HCT116 (cell line): ENCODE measurements at regions not wholly inside any gene's neighbourhood (a gene's known extent, or its start where the extent isn't known, plus 50 kb on each side); places are given as distances from the start of the nearest gene placed in this dataset.

Experiments used
- ATAC-seq: fragments of 200-7000 bp; cut with Tn5 transposase; 2 replicates; pipeline ENCODE4 v1.9.1; 2020; ENCODE audit warnings: mild to moderate bottlenecking, moderate library complexity
- BruUV-seq: library from RNA; stranded (reverse); fragments of 400-500 nt; replicated peaks from 2 replicates; lab custom pipeline; 2021; lab: Mats Ljungman, UMichigan
- CTCF ChIA-PET: fragments of 300-600 bp; sonication (Branson Sonifier 250); formaldehyde crosslinking; loops from one replicate; lab custom pipeline; 2021; ENCODE audit warnings: antibody characterized with exemption; lab: Charles Lee
- POLR2A ChIA-PET: fragments of 300-600, 350-600 bp; sonication (Branson Sonifier 250); formaldehyde crosslinking; loops from one replicate; lab custom pipeline; 2021; ENCODE audit warnings: antibody characterized with exemption; lab: Charles Lee
- RAD21 ChIA-PET, 2 experiments: fragments of 300-600 bp; sonication (Branson Sonifier 250); formaldehyde crosslinking; loops; one replicate each; lab custom pipeline; 2023; ENCODE audit warnings: low total read pairs in 2 of 2; ENCODE audit not compliant: uncharacterized antibody in 2 of 2, unreplicated experiment in 2 of 2, low non-redundant PET in 1 of 2; lab: Charles Lee
- DNase-seq: peaks from one replicate; pipeline ENCODE4 v3.0.0-alpha.2; 2010; ENCODE audit warnings: low read depth, low spot score
- H2AFZ ChIP-seq: fragments of 200-600 bp; shearing (Covaris generic), sonication (generic); 2 replicates; pipeline ENCODE4 v1.6.1; 2017; ENCODE audit warnings: low read depth, mixed run types, mixed read lengths, antibody characterized with exemption, low read length; ENCODE audit not compliant: poor library complexity, severe bottlenecking
- H3K27ac ChIP-seq: 2 replicates; pipeline ENCODE4 v1.5.1; 2012; ENCODE audit warnings: low read depth, low read length
- H3K27me3 ChIP-seq: fragments of 200-600 bp; sonication (generic); 2 replicates; pipeline ENCODE4 v1.6.1; 2016; ENCODE audit warnings: mixed run types, low read length, mixed read lengths; ENCODE audit not compliant: insufficient read depth
- H3K36me3 ChIP-seq, 2 experiments: fragments of 200-500 bp in 1 of 2; fragments of 200-600 bp in 1 of 2; sonication (Bioruptor generic) in 1 of 2; sonication (generic) in 1 of 2; 2 replicates each; pipeline versions ENCODE4 v1.5.1 to v1.6.1; 2014 to 2016; ENCODE audit warnings: low read length in 2 of 2, inconsistent platforms in 1 of 2, mixed read lengths in 1 of 2, mixed run types in 1 of 2; ENCODE audit not compliant: insufficient read depth in 2 of 2, control insufficient read depth in 1 of 2
- H3K4me1 ChIP-seq, 2 experiments: fragments of 200-600 bp in 1 of 2; sonication (generic) in 1 of 2; 2 replicates each; pipeline versions ENCODE4 v1.5.1 to v1.6.1; 2012 to 2017; ENCODE audit warnings: low read length in 2 of 2, inconsistent platforms in 1 of 2, mild to moderate bottlenecking in 1 of 2, mixed read lengths in 1 of 2, mixed run types in 1 of 2, moderate library complexity in 1 of 2; ENCODE audit not compliant: insufficient read depth in 2 of 2, control insufficient read depth in 1 of 2
- H3K4me2 ChIP-seq: fragments of 200-600 bp; sonication (generic); 2 replicates; pipeline ENCODE4 v1.6.1; 2017; ENCODE audit warnings: mixed run types, low read length, mixed read lengths
- H3K4me3 ChIP-seq, 2 experiments: fragments of 200-600 bp in 1 of 2; sonication (generic) in 1 of 2; replicated peaks in 1 of 2; 2 replicates each; pipeline ENCODE4 v1.5.1; 2011 to 2016; ENCODE audit warnings: low read length in 2 of 2, control low read depth in 1 of 2, low read depth in 1 of 2, mild to moderate bottlenecking in 1 of 2, mixed read lengths in 1 of 2, mixed run types in 1 of 2
- H3K79me2 ChIP-seq: fragments of 200-600 bp; sonication (generic); 2 replicates; pipeline ENCODE4 v1.6.1; 2017; ENCODE audit warnings: mild to moderate bottlenecking, mixed run types, low read length, moderate library complexity, mixed read lengths; ENCODE audit not compliant: insufficient read depth
- H3K9ac ChIP-seq: fragments of 200-600 bp; sonication (generic); 2 replicates; pipeline ENCODE4 v1.6.1; 2016; ENCODE audit warnings: low read length, mixed read lengths
- H3K9me2 ChIP-seq: fragments of 200-600 bp; sonication (generic), shearing (Covaris generic); 2 replicates; pipeline ENCODE4 v1.6.1; 2017; ENCODE audit warnings: mixed run types, mild to moderate bottlenecking, moderate library complexity; ENCODE audit not compliant: insufficient read depth
- H3K9me3 ChIP-seq, 2 experiments: fragments of 200-500 bp in 1 of 2; fragments of 200-600 bp in 1 of 2; sonication (Bioruptor generic) in 1 of 2; sonication (generic) in 1 of 2; 2 replicates each; pipeline ENCODE4 v1.6.1; 2014 to 2017; ENCODE audit warnings: low read length in 2 of 2, mixed read lengths in 2 of 2, inconsistent platforms in 1 of 2, low read depth in 1 of 2, mild to moderate bottlenecking in 1 of 2, mixed run types in 1 of 2, moderate library complexity in 1 of 2; ENCODE audit not compliant: control insufficient read depth in 1 of 2, insufficient read depth in 1 of 2
- H4K20me1 ChIP-seq: fragments of 200-600 bp; sonication (generic), shearing (Covaris generic); 2 replicates; pipeline ENCODE4 v1.6.1; 2017; ENCODE audit warnings: mixed run types, mild to moderate bottlenecking, moderate library complexity; ENCODE audit not compliant: insufficient read depth
- CBX3 ChIP-seq: IDR thresholded peaks from 2 replicates; pipeline ENCODE4 v1.6.1; 2012; ENCODE audit warnings: low read depth
- FOSL1 ChIP-seq: IDR thresholded peaks from 2 replicates; pipeline ENCODE4 v1.6.1; 2012; ENCODE audit warnings: low read depth
- JUND ChIP-seq: IDR thresholded peaks from 2 replicates; pipeline ENCODE4 v1.6.1; 2012
- RAD21 ChIP-seq: IDR thresholded peaks from 2 replicates; pipeline ENCODE4 v1.6.1; 2012; ENCODE audit warnings: low read depth, mild to moderate bottlenecking
- YY1 ChIP-seq: IDR thresholded peaks from 2 replicates; pipeline ENCODE4 v1.6.1; 2011; ENCODE audit warnings: low read length, low read depth, moderate library complexity, mild to moderate bottlenecking; ENCODE audit not compliant: insufficient replicate concordance; ENCODE audit errors: extremely low read depth
- intact Hi-C: fragments of 100-400 bp; cut with micrococcal nuclease; formaldehyde crosslinking; loops from 2 replicates; pipeline ENCODE4 v1.10.0; 2022
- TF ChIP-seq, protein P1 (sequence below): IDR thresholded peaks from 2 replicates; pipeline ENCODE4 v1.6.1; 2012; ENCODE audit warnings: low read depth
- TF ChIP-seq, protein P2 (sequence below): IDR thresholded peaks from 2 replicates; pipeline ENCODE4 v1.6.1; 2011; ENCODE audit warnings: mild to moderate bottlenecking, low read length, moderate library complexity; ENCODE audit not compliant: insufficient replicate concordance; ENCODE audit errors: extremely low read depth
- TF ChIP-seq, protein P3 (sequence below), 3 experiments: fragments of 200-600 bp in 1 of 3; sonication (generic) in 1 of 3; IDR thresholded peaks in 2 of 3; conservative IDR thresholded peaks in 1 of 3; 2 replicates each; pipeline ENCODE4 v1.5.1; 2012 to 2017; ENCODE audit warnings: low read depth in 2 of 3, low read length in 2 of 3, antibody characterized with exemption in 1 of 3, borderline replicate concordance in 1 of 3, control low read depth in 1 of 3, mild to moderate bottlenecking in 1 of 3, mixed read lengths in 1 of 3, mixed run types in 1 of 3, moderate library complexity in 1 of 3; ENCODE audit not compliant: insufficient read depth in 1 of 3

DNA sequence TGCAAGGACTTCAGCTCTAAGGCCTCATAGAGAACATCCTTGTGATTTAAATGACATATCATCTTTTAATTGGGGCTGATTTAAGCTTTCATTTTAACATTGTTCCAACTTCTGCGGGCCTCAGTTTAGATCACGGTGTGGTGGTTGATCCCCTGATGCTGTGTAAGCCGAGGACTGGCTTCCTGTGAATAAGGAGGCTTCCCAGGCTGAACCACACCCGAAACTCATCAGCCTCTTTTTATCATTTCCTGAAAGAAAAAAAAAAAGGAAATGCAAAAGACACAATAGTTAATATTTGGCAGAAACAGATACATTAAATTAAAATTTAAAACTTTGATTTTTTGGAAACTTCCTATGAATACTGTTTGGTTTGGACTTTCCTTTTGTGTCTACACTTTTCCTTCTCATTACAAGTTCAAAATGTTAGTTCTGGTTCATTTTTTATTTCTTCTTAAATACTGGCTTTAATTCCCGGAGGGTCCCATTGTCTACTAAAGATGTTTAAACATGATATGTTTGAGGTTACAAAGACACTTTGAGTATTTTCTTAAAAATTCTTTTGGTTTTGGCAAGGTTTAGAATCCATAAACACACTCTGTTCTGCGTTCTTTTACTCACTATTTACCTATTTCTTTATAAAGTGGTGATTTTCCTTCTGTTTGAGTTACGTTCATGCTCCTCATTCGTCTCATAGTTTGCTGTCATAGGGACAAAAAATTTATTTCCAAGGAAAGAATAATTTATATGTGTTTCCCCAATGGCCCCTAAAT, 230.0 kb upstream of the SULF2 start (continued):
- TF ChIP-seq, protein P1, sequence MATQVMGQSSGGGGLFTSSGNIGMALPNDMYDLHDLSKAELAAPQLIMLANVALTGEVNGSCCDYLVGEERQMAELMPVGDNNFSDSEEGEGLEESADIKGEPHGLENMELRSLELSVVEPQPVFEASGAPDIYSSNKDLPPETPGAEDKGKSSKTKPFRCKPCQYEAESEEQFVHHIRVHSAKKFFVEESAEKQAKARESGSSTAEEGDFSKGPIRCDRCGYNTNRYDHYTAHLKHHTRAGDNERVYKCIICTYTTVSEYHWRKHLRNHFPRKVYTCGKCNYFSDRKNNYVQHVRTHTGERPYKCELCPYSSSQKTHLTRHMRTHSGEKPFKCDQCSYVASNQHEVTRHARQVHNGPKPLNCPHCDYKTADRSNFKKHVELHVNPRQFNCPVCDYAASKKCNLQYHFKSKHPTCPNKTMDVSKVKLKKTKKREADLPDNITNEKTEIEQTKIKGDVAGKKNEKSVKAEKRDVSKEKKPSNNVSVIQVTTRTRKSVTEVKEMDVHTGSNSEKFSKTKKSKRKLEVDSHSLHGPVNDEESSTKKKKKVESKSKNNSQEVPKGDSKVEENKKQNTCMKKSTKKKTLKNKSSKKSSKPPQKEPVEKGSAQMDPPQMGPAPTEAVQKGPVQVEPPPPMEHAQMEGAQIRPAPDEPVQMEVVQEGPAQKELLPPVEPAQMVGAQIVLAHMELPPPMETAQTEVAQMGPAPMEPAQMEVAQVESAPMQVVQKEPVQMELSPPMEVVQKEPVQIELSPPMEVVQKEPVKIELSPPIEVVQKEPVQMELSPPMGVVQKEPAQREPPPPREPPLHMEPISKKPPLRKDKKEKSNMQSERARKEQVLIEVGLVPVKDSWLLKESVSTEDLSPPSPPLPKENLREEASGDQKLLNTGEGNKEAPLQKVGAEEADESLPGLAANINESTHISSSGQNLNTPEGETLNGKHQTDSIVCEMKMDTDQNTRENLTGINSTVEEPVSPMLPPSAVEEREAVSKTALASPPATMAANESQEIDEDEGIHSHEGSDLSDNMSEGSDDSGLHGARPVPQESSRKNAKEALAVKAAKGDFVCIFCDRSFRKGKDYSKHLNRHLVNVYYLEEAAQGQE: no peak
- TF ChIP-seq, protein P2, sequence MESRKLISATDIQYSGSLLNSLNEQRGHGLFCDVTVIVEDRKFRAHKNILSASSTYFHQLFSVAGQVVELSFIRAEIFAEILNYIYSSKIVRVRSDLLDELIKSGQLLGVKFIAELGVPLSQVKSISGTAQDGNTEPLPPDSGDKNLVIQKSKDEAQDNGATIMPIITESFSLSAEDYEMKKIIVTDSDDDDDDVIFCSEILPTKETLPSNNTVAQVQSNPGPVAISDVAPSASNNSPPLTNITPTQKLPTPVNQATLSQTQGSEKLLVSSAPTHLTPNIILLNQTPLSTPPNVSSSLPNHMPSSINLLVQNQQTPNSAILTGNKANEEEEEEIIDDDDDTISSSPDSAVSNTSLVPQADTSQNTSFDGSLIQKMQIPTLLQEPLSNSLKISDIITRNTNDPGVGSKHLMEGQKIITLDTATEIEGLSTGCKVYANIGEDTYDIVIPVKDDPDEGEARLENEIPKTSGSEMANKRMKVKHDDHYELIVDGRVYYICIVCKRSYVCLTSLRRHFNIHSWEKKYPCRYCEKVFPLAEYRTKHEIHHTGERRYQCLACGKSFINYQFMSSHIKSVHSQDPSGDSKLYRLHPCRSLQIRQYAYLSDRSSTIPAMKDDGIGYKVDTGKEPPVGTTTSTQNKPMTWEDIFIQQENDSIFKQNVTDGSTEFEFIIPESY: no peak
- TF ChIP-seq, all 23 proteins: peak for 0

DNA sequence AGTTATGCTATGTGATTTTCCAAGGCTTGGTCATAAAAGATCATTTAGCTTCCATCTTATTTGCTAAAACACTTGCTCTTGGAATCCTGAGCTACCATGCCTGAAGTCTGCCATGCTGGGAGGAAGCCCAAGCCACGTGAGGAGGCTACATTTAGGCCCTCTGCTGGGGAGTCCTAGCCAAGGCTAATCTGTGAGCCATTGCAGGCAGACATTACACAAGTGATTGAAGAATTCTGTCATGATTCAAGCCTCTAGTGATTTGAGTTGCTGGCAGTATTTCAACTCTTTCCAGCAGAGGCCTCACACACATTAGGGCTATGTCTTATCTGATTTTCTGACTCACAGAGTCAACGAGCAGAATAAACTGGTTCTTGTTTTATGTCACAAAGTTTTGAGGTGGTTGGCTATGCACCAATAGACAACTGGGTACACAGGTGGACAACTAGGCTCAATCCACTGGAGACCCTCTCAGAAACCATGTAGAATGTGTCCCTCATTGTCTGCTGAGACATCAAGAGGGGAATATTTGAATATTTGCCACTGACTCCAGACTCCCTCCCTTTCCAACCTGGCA, 227.2 kb upstream of the SULF2 start:
- Histone ChIP-seq H3K27me3 (no peaks in the 10 kb centered on the region), H3K4me2 (no peak overlapping the region), H4K20me1 (no peaks in the 10 kb centered on the region), H3K79me2 (no peaks in the 10 kb centered on the region), H2AFZ (no peak overlapping the region), H3K9ac (no peak overlapping the region), H3K9me3 (peaks cover 4 to 9% of the 10 kb centered on the region in 2 experiments; a peak in 3 of 4 replicates), H3K36me3 (no peaks in the 10 kb centered on the region), H3K4me3 (no peak overlapping the region), H3K4me1 (no peaks in the 10 kb centered on the region), H3K27ac (no peak overlapping the region), H3K9me2 (no peaks in the 10 kb centered on the region)
- ChIA-PET CTCF (no interaction called here), POLR2A (no interaction called here), RAD21 (no interaction called here)
- no TSS peak for BruUV-seq
- ATAC-seq: peak; percentile 49
- no peak for DNase-seq
- intact Hi-C loops: no loop called here
- TF ChIP-seq YY1 (peak; percentile 88), JUND (no peak), RAD21 (no peak), FOSL1 (no peak), CBX3 (0 out of 2 replicates have a peak, but pooled peaks have one; percentile 27)
- TF ChIP-seq, protein P3, sequence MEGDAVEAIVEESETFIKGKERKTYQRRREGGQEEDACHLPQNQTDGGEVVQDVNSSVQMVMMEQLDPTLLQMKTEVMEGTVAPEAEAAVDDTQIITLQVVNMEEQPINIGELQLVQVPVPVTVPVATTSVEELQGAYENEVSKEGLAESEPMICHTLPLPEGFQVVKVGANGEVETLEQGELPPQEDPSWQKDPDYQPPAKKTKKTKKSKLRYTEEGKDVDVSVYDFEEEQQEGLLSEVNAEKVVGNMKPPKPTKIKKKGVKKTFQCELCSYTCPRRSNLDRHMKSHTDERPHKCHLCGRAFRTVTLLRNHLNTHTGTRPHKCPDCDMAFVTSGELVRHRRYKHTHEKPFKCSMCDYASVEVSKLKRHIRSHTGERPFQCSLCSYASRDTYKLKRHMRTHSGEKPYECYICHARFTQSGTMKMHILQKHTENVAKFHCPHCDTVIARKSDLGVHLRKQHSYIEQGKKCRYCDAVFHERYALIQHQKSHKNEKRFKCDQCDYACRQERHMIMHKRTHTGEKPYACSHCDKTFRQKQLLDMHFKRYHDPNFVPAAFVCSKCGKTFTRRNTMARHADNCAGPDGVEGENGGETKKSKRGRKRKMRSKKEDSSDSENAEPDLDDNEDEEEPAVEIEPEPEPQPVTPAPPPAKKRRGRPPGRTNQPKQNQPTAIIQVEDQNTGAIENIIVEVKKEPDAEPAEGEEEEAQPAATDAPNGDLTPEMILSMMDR (IDR thresholded peaks at IDR 0.05 in 2 of 3, conservative IDR thresholded peaks at IDR 0.05 in 1 of 3; ENCODE audit: borderline replicate concordance in 1 of 3, insufficient read depth in 1 of 3, low read depth in 2 of 3, low read length in 2 of 3): peak in 2 of 3 experiments; percentile 13 to 16; a peak in 1 of 6 replicates
